D341Med (cell line): ENCODE measurements at regions not wholly inside any gene's neighbourhood (a gene's known extent, or its start where the extent isn't known, plus 50 kb on each side); places are given as distances from the start of the nearest gene placed in this dataset.

Experiments
- DNase-seq: peaks from one replicate; pipeline ENCODE4 v3.0.0; 2012; ENCODE audit warnings: low spot score

DNA sequence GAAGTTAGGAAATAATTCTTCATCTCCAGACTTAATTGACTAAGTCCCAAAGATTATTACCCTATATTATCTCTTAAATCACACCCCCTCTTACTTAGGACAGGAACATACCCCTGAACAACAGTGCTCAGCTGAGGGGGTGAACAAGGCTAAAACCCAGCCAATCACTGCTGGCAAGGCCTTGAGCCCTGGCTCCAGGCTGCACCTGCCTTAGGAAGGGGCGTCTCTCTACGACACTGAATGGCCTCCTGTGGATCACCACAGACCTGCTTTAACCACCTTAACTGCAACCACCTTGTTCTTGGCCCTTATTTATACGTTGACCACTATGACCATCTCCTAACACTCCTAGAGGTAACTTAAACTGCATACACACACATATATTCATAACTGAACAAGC, 267.4 kb upstream of the THBS1 start:
- DNase-seq: no peak

DNA sequence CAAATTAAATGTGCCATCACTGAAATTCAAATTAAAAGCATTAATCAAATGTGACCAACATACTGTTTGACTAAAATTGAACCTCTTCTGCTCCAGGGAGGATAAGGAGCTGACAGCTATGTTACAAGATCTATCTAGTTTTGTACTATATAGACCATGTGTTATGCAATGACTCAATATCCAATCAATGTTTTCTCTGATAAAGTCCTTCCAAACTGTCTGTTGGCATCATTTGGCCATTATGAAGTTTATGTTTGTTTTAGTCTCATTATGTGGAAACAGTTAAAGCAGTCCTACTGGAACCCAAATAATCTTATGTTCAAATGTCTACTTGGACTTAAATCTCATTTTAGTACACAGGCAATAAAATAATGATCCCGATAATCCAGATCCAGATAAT, 267.0 kb upstream of the THBS1 start:
- no peak for DNase-seq

DNA sequence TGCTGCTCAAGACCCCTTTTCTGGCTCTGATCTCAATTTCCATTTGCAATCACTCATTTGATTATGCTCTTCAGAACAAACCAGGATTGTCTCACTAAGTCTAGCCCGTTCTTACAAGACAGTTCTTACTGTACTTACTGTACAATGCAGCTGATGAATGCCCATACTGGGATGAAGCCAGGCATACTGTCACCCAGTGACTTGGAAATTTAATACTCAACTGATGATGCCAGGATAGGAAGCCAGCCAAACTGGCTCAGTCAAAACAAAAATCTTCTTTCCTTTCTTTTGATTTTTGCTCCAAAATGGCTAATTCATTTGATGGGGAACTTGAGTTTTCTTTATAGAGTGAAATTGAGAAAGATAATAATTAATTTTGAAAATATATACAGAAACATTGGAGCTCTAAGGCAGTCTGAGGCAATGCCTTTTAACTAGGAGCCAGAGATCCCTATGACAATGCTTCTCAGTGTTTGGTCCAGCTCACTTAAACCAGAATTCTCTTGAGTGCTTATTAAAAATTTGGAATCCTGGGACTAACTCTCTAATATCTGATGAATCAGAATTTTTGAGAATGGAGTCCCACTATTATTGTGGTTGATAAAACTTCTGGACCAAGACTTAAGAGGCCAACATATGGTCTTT, 265.6 kb upstream of the THBS1 start:
- no peak for DNase-seq

DNA sequence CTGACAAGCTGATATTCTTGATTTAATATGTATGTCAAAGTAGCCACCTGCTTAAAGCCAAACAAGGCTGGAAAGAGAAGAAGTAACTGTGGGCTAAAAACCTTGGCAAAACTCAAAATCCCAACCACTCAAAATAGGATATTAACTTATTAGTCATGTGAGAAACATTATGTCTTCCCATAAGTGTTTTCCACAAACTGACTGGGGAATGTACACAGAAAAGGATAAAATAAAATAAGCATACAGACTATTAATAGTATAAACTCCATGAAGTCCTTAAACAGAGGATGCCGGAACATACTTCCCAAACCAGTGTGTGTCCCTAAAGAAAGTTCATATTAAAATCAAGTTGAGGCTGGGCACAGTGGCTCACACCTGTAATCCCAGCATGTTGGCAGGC, 263.7 kb upstream of the THBS1 start:
- DNase-seq: no peak

DNA sequence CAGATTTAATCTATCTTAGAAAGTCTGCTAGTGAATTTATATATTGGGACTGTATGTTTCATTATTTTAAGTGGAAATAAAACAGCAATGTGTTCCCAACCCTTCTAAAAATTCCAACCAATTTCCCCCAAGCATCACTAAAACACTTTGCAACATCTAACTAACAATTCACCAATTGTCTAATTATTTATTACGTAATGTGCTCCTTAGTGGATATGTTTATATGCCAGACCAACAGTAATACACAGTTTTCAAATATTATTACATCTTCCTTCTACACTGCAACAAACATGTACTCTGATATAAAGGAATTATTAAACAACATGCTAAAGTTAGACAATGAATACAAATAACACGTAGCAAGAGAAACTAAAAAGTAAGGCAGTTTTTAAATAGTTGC, 262.6 kb upstream of the THBS1 start:
- DNase-seq: no peak

DNA sequence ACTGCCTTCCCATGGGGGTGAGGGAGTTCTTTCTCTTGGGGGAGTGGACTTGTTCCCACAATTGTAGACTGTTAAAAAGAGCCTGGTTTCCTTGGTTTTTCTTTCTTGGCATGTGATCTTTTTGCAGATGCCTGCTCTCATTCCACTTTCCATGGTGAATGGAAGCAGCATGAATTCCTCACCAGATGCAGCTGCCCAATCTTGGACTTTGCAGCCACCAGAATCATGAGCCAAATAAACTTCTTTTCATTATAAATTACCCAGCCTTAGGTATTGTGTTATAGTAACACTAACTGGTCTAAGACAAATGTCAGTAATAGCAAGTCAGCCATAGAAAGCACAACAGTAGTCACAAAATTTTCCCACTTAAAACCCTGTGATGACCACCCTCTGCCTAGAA, 260.5 kb upstream of the THBS1 start:
- no peak for DNase-seq

DNA sequence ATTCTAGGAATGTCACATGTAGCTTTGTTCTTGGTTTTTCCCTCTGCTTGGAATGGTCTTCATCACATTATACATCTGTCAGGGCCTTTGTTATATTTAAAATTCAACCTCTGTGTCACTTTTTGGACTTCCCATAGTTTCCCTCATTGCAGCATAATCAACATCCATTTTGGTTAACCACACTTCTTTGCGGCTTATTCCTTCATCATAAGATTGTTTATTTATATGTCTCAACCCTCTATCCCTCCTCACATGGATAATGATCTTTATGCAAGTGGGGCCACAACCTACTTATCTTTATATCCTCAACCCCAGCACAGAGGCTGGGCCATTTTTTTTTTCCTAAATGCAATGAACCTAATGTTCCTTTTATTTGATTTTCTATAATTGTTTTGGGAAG, 260.0 kb upstream of the THBS1 start:
- no peak for DNase-seq

DNA sequence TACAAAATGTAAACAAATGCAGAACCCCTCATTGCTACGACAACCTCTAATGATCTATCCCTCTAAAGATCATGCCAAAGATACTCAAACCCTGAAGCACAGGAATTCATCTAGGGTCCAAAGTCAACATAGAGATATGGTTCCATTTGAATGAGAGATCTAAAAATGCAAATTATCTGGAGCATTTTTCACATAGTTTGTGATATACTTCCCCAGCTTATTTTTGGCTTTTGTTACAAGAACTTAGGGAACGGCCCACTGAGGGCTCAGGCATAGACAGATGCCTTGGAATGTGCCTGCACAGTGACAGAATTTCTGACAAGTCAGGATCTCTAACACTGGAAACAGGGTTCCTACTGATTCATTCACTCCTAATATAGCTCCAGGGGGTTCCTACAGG, 258.9 kb upstream of the THBS1 start:
- no peak for DNase-seq

DNA sequence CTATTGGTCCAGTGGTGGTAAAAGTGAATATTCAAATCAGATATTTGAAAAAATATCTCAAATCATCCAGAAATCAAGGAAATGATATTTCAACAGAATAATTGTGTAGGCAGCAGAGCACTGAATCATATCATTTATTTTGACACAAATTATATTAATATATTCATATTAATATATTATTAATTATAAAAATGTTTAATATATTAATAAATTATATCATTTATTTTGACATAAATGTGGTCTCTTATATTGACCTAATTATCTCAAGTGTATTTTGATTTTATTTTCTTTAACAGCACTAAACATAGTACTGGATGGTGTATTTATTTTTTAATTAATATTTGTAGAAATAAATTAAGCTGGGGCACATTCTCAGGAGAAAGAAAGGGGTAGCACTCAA, 257.7 kb upstream of the THBS1 start:
- no peak for DNase-seq

DNA sequence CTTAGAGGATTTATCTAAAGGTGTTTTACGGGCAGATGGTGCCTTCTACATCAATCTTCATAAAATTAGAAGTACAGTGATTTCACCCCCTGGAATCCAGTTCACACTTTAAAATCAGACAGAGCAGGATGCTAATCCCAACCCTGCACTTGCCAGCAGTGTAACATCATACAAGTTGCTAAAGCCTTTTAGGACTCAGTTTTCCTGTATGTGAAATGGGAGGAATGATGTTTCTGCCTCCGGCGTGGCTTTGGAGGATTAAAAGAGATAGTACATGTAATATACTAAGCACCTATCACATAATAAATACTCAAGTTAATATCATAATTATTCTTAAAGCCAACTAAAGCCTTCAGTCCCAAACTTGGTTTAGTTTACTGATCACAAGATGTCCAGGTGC, 257.2 kb upstream of the THBS1 start:
- DNase-seq: no peak

DNA sequence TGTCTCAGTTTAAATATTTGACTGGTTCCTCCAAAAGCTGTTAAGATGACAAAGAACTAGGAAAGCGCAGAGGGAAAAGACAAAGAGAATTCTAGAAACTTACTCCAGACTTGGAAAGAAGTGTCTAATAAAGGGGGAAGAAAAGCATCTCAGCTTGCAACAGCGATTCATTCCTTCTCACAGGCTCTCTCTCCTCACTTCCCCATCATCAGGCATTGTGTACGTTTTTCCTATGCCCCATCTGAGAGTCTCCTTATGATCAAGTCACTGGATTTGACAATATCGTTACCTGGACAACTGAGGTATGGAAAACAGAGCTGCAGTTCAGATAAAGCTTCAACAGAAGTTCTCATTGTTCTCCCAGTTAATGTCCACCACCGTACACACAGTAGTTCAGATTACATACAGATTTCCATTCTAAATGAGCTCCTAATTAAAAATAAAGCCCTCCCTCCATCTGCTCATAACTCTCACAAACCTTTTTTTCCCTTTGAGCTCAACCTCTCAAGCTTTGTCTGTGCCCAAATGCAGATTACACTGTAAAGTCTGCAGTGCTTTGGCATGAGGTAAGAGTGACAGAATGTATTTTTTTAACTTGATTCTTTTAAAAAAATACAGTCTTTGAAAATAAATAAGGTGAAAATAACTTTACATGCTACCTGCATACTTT, 254.4 kb upstream of the THBS1 start:
- DNase-seq: no peak

DNA sequence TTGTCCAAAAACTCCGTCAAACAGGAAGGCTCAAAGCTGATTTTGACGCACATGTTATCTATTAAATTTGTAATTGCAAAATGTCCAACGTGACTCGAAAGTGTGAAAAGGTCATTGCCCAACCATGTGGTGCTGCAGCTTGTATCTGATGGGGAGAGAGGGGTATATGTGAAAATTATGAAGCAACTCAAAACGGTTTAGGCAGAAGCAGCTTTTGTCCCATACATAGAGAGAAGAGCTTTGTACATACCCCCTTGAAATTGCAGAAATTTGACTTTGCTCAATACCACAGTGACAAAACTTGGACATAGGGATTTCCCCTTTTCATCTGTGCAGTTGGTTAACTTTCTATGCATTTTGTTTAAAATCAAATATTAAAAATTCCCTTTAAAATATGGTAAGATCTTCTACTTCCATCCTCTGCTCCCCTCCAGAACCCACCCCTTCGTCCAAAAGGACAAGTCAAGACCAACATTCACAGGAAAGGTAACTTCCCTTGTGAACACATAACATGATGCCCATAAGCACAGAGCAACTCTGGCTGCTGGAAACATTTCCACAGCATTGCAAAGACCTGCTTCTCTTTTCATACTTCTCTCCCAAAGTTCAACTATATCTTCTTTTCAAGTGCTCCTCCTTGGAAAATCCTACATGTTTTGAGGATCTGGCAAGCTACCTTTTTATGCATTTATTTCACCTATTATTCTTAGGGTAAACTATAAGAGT, 253.7 kb upstream of the THBS1 start:
- DNase-seq: no peak

DNA sequence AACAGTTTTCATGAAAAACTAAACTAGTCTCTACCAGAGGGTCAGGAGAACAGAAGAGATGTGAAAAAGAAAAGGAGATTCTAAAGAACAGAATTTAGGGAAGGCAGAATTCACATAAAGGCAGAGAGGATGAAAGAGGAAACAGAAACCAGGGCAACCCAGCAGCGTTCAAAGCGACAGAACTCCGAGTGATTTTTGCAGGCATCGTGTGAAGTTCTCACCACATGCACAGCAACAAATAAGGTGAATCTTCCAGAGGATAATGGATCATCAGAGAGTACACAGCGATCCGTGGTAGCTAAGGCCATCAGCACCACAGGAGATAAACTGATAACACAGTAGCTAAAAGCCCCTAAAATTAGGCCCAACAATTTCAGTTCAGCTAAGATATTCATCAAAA, 250.8 kb upstream of the THBS1 start:
- DNase-seq: no peak

DNA sequence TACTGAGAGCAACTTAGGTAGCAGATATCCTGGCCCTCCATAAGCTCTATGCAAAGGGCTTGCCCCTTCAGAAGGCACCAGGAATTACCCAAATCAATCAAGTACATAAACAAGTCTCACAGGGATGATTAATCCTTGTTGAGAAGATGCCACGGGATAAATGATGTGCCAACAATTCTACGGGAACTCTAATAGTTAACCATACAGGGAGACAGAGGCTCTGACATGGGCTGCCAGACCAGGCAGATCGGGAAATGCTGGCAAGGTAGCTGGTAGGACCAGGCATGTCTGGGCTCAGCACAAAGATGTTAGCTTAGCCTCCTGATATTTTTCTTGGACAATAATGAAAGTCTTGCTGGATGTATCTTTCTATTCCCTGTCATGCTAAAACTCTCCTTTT, 249.3 kb upstream of the THBS1 start:
- no peak for DNase-seq

DNA sequence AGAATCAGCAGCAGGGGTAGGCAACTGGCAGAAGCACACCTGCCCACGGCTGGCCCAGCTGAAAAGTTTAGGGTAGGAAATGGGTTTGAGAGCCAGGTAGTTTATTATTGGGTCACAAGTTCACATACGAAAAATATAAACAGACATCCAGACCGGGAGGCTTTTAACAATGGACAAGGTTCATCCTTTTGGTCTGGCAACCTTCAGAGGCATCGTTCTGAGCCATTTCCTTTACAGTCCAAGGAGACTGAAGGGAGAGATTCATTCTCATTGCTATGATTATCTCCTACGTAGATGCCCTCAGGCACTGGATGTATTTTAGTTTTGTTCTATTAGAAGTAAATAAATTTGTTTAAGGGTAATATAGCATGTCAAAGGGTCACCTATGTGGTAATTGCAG, 248.0 kb upstream of the THBS1 start:
- no peak for DNase-seq

DNA sequence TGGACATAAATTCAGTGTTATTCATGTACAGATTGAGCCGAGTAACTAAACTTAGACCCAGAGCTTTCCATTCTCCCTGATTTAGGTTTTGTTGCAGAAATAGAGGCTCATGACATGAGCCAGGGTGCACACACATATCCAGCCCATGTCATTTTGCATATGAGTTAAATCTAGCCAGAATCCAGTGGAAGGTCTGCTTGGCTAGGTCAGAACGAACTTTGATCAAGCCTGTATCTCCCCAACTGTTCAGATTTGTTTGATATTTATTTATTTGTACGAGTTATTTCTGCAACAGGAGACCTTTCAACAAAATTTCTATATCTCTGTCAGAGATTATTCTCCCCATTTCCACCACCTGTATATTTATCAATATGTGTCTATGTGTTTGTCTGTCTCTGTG, 247.5 kb upstream of the THBS1 start:
- no peak for DNase-seq

DNA sequence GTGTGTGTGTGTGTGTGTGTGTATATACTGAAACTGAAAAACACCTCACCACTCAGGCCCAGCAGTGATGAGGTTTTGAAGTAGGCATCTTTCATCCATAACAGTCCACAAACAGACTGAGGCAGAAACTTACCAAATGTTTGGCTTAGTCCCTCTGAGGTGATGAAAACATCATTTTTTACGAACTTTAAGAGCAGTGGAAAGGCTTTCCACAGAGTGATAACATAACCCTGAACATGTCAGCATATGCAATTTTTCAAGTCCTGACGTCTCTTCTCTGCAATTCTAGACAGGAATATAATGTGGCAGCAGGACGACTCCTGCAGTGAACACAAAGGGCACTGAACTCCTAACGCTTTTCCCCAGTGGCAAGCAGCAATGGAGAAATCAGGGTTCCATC, 247.0 kb upstream of the THBS1 start:
- DNase-seq: no peak

DNA sequence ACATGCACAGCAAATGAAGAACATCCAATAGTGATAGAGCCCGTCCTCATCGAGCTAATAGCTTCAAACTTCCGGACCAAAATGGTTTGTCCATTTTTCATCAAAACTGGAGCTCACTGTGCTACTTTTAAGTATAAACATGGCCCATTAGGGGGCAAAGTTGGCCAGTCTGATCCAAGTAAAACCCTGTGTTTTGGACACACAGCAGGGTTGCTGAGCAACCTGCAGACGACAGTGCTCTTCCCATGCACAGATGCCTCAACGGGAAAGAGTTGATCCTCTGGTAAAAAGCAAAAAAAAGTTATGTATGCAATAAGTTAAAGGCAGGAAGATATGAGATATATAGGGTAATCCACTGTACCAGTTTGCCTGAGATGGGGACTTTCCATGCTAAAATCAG, 244.0 kb upstream of the THBS1 start:
- no peak for DNase-seq

DNA sequence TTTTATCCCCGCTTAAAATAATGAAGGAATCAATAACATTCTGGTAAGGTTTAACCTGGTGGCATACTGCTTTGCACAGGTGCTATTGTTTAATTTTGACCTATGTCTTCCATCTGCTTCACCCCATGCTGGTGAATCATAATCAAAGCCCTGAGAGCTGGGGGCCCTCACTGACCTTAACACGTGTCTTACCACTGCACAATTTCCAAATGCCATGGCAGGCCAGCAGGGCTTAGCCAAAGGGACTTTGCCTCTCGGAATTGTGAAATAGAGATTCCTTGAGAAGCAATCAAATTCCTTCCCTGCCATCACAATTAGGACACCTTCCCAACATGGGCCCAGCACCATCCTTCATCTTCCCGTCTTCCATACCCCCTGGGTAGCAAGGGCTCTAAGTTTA, 242.6 kb upstream of the THBS1 start:
- DNase-seq: no peak

DNA sequence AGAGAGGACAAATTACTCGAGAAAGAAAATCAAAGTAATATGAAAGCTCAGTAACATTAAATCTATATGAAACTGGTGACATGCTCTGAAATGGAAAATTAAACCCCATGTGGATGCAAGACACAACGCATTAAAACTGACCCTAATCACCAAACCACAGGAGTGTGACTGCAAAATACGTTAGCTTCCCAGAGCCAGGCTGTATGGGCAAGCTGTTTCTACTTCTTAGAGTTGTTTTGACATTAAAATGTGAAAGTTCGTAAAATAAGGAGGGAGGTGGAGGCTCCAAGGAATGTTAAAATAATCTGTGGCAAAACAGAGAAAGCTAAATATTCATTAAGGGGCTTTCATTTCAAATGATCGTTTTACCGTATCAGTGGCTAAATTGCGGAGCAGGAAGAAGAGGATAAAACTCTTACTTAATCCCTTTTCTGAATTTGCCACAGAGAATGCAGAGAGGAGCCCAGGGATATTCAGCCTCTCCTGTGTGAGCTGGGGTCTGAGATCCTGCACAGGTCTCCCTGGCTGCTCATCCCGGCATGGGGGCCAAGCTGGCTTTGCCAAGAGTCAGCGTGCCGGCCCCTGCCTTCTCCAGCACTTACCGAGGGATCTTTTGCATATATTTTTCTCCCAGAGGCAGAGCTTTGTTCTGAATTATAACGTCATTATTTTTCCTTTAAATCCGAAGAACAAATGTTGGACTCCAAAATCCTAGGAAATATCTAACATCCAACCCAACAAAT, 239.8 kb upstream of the THBS1 start:
- no peak for DNase-seq

DNA sequence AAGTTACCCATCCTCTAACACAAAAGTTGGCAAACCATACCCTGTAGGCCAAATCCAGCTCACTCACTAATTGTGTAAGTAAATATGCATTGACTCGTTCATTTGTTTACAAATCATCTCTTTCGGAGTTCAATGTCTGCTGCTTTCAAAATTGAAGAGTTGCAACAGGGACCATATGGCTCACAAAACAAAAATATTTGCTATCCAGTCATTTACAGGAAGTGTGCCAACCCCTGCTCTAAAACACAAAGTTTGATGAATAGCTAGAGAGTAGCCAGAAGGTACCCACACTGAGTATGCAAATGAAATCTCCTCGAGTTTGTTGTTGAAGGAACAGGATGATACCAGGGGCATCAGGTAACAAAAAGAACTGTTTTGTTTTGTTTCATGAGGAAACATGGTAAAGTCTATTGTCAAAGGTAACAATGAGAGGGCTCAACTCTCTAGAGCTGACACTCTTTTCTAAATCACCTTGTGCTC, 236.2 kb upstream of the THBS1 start:
- no peak for DNase-seq

DNA sequence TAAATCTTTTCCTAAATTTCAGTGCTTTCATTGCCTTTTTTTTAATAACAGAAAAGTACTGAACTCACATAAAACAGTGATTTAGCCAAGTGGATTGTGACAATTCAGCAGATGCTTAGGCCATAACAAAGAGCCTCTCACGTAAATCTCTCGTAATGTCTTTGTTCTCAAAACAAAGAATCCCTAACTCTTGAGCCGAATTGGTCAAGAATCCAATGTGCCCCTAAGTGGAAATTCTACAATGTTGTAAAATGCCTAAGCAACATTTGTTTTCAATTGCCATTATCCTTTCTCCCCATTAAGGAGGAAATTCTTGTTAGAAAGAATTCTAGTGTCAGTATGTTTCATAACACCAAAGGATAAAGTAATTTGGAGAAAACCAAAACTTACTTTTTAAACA, 235.7 kb upstream of the THBS1 start:
- DNase-seq: no peak

DNA sequence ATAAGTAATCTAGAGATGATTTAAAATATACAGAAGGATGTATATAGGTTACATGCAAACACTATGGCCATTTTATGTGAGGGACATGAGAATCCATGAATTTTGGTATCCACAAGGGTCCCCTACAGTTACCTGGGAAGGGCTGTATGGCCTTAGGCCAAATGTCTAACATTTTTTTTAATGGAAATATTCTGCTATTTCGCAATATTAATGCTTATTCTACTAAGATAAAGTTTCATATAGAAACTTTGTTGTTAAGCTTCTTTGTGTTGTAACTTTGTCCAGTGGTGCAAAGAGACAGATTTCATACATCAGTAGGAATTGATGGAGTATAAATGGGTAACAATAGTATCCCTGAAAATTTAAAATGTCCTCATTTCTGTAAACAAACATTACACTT, 233.4 kb upstream of the THBS1 start:
- DNase-seq: no peak
